Breast epithelium (tissue), 3 donors: ENCODE measurements at regions not wholly inside any gene's neighbourhood (a gene's known extent, or its start where the extent isn't known, plus 50 kb on each side); places are given as distances from the start of the nearest gene placed in this dataset.

Experiments
- POLR2A ChIP-seq: fragments of 450-650 bp; IDR thresholded peaks from one replicate; pipeline ENCODE4 v1.6.1; 2016; ENCODE audit warnings: antibody characterized with exemption, mild to moderate bottlenecking, moderate library complexity
- POLR2AphosphoS5 ChIP-seq, 3 donors: sonication (generic); formaldehyde crosslinking; IDR thresholded peaks; one replicate each; pipeline ENCODE4 v1.6.1; 2017; ENCODE audit warnings: antibody characterized with exemption in 3 of 3
- TF ChIP-seq, protein P1 (sequence below), 3 donors: fragments of 450-650 bp; IDR thresholded peaks; one replicate each; pipeline ENCODE4 v1.5.1; 2016 to 2017; ENCODE audit warnings: antibody characterized with exemption in 3 of 3, mild to moderate bottlenecking in 3 of 3, moderate library complexity in 3 of 3

DNA sequence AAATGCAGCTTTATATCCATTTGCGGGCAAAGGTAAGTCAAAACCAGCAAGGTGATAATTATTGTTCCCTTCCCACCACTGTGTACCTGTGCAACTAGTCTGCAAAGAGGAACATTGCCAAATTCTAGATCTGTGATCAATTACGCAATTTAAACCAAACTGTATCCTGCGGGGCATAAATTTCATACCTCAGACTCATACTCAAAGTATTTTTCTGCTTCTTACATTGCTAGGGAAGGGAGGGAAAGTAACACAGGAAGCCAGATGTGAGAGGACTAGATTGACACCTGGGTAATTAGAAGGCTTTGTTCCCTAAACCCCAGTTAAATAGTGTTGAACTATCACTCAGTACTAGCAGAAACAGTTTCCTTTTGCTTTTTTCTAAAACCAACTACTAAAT is 240.2 kb upstream of the ZNF608 start:
- TF ChIP-seq, protein P1, sequence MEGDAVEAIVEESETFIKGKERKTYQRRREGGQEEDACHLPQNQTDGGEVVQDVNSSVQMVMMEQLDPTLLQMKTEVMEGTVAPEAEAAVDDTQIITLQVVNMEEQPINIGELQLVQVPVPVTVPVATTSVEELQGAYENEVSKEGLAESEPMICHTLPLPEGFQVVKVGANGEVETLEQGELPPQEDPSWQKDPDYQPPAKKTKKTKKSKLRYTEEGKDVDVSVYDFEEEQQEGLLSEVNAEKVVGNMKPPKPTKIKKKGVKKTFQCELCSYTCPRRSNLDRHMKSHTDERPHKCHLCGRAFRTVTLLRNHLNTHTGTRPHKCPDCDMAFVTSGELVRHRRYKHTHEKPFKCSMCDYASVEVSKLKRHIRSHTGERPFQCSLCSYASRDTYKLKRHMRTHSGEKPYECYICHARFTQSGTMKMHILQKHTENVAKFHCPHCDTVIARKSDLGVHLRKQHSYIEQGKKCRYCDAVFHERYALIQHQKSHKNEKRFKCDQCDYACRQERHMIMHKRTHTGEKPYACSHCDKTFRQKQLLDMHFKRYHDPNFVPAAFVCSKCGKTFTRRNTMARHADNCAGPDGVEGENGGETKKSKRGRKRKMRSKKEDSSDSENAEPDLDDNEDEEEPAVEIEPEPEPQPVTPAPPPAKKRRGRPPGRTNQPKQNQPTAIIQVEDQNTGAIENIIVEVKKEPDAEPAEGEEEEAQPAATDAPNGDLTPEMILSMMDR (IDR thresholded peaks at IDR 0.05), result no peak
- no peak for TF ChIP-seq POLR2AphosphoS5 (IDR thresholded peaks at IDR 0.05)
- TF ChIP-seq POLR2A, result no peak
